ENCODE measurements at regions not wholly inside any gene's neighbourhood (a gene's known extent, or its start where the extent isn't known, plus 50 kb on each side); places are given as distances from the start of the nearest gene placed in this dataset.

GRCh38 chr3:181567311-181568075 is 144.2 kb upstream of the SOX2 start:
- no peak for DNase-seq (ENCODE audit: low spot score in 2 of 2)
- Mint-ChIP-seq H3K27ac (no peak overlapping the region), H3K36me3 (no peaks in the 10 kb centered on the region), H3K9me3 (no peaks in the 10 kb centered on the region)
- ATAC-seq: no peak

DNA sequence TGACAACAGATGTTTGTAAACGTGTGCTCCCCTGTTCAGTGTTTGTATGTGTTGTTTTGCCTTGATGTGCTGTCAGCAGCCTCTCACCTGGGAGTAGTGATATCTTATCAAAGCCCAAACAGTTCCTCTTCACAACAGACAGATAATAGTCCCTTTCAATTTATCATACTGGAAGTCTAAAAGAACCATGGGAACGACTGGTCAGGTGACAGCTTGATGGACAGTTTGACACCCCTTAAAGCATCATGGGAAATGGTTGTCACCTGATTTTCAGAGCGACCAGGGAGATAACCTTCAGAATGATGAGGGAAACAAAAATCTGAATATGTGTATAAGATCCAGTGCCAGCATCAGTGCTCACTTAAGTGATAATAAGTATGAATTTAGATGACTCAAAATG is 146.3 kb upstream of the SOX2 start:
- ATAC-seq (no peak), DNase-seq (ENCODE audit: low spot score in 2 of 2) (no peak)
- Mint-ChIP-seq H3K27ac (no peak overlapping the region), H3K36me3 (no peaks in the 10 kb centered on the region), H3K9me3 (no peaks in the 10 kb centered on the region)

- Mint-ChIP-seq H3K27ac (no peak overlapping the region), H3K36me3 (no peaks in the 10 kb centered on the region), H3K9me3 (no peaks in the 10 kb centered on the region)
- no peak for ATAC-seq
- no peak for DNase-seq (ENCODE audit: low spot score in 2 of 2)
Measured at GRCh38 chr3:181564222-181564621, 147.5 kb upstream of the SOX2 start.

- Mint-ChIP-seq H3K27ac (no peak overlapping the region), H3K36me3 (no peaks in the 10 kb centered on the region), H3K9me3 (peaks cover 0 to 3% of the 10 kb centered on the region in 2 donors)
- no peak for DNase-seq (ENCODE audit: low spot score in 2 of 2)
- no peak for ATAC-seq
Measured at GRCh38 chr3:181561139-181562031, 150.3 kb upstream of the SOX2 start.

DNA sequence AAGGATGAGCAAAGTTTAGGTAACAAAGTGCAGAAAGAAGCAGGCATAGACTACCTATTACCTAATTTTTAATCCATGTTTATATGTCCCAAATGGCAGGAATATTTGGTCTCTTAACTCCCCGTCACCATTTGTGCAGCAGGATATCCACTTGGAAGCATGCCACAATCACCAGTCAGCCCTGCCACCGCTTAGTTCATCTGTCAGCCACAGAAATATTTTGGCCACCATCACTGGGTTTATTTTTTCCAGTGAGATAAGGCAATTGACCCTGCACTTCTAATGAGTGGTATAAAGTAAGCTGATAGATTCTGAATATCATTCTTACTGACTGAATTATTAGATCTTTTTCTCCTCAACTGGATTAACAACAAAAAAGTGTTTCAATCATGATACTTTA is 152.9 kb upstream of the SOX2 start:
- no peak overlapping the region for H3K27ac Mint-ChIP-seq
- ATAC-seq (no peak), DNase-seq (ENCODE audit: low spot score in 2 of 2) (no peak)
- peaks cover 0 to 3% of the 10 kb centered on the region in 2 donors for H3K9me3 Mint-ChIP-seq
- no peaks in the 10 kb centered on the region for H3K36me3 Mint-ChIP-seq

GRCh38 chr3:181555681-181556080 is 156.0 kb upstream of the SOX2 start:
- ATAC-seq (no peak), DNase-seq (ENCODE audit: low spot score in 2 of 2) (no peak)
- Mint-ChIP-seq H3K9me3 (peaks cover 4 to 6% of the 10 kb centered on the region in 2 donors), H3K27ac (no peak overlapping the region), H3K36me3 (no peaks in the 10 kb centered on the region)

DNA sequence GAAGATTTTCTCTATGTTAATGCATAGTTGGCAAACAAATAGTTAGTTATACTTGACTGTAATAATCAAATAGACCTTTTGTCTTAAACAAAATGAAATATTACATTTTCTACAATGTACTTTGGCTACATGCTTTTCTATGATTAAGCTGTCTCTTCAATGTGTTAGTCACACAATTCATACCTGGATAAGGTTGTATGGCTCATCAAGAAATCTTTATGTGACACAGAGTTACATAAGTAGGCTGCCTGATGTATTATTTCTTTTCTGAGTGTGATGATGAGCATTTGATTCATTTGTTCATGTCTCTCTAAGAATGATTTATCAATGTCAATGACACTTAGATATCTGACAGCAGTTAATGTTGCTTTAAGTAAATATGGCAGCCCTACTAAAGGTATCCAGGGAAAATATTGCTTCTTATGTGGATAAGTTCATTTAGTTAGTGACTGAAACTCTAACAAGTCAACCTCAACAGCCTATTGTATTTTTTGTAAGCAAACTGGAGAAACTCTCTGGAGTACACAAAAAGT is 157.4 kb upstream of the SOX2 start:
- no peaks in the 10 kb centered on the region for H3K36me3 Mint-ChIP-seq
- DNase-seq (ENCODE audit: low spot score in 2 of 2): no peak
- peaks cover 12% of the 10 kb centered on the region in 2 donors for H3K9me3 Mint-ChIP-seq
- ATAC-seq: no peak
- no peak overlapping the region for H3K27ac Mint-ChIP-seq

DNA sequence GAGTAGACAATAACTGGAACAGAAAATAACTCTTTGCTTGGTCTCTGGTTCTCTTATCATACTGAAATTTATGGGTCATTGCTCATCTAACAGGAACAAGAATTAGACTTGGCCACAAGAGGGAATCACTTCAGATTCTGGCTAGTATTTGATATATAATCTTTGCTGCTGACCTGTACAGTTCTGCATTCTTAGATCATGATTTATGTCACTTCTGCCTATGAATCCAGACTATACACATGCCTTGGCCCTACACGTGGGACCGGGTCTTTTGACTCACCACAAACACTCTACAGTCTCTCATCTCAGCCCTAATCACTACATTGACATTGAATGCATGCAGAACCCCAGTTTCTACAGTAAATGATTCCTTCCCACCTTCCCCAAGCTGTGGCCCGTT is 162.5 kb upstream of the SOX2 start:
- H3K9me3 Mint-ChIP-seq: peaks cover 22 to 23% of the 10 kb centered on the region in 2 donors
- H3K27ac Mint-ChIP-seq: no peak overlapping the region
- peaks cover 0 to 5% of the 10 kb centered on the region in 2 donors for H3K36me3 Mint-ChIP-seq
- no peak for ATAC-seq
- no peak for DNase-seq (ENCODE audit: low spot score in 2 of 2)

GRCh38 chr3:181541414-181541813 is 170.3 kb upstream of the SOX2 start:
- no peak for DNase-seq (ENCODE audit: low spot score in 2 of 2)
- peaks cover 0 to 5% of the 10 kb centered on the region in 2 donors for H3K36me3 Mint-ChIP-seq
- H3K27ac Mint-ChIP-seq: no peak overlapping the region
- peaks cover 11 to 14% of the 10 kb centered on the region in 2 donors for H3K9me3 Mint-ChIP-seq
- no peak for ATAC-seq

- Mint-ChIP-seq H3K36me3 (no peaks in the 10 kb centered on the region), H3K9me3 (peaks cover 3 to 6% of the 10 kb centered on the region in 2 donors), H3K27ac (no peak overlapping the region)
- ATAC-seq (no peak), DNase-seq (ENCODE audit: low spot score in 2 of 2) (no peak)
Measured at GRCh38 chr3:181534781-181535221, 176.9 kb upstream of the SOX2 start.

DNA sequence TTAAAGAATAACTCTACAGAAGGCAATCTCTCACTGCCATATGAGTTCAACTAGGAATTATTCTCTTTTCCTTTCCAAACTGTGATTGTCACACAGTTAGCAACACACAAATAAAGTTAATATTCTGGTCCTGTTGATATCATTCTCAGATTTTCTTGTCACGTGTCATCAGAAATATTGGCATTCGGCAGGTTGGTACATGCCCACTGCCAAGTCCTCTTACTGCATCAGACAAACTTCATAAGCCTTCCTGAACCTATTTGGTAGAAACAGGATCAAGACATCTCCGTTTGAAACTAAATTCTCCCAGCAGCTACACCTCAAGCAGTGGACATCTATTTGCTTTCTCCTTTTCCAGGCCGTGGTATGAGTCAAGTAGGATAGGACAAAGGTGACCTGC is 177.9 kb upstream of the SOX2 start:
- DNase-seq (ENCODE audit: low spot score in 2 of 2): no peak
- H3K27ac Mint-ChIP-seq: no peak overlapping the region
- no peak for ATAC-seq
- H3K36me3 Mint-ChIP-seq: no peaks in the 10 kb centered on the region
- H3K9me3 Mint-ChIP-seq: peaks cover 4 to 7% of the 10 kb centered on the region in 2 donors

GRCh38 chr3:181530584-181530983 is 181.1 kb upstream of the SOX2 start:
- H3K27ac Mint-ChIP-seq: no peak overlapping the region
- ATAC-seq (no peak), DNase-seq (ENCODE audit: low spot score in 2 of 2) (no peak)
- peaks cover 12 to 30% of the 10 kb centered on the region in 2 donors for H3K9me3 Mint-ChIP-seq
- H3K36me3 Mint-ChIP-seq: no peaks in the 10 kb centered on the region

GRCh38 chr3:181521831-181522230 is 189.9 kb upstream of the SOX2 start:
- H3K36me3 Mint-ChIP-seq: peaks cover 0 to 7% of the 10 kb centered on the region in 2 donors
- H3K9me3 Mint-ChIP-seq: peaks cover 32 to 35% of the 10 kb centered on the region in 2 donors
- no peak overlapping the region for H3K27ac Mint-ChIP-seq
- no peak for ATAC-seq
- DNase-seq (ENCODE audit: low spot score in 2 of 2): no peak

DNA sequence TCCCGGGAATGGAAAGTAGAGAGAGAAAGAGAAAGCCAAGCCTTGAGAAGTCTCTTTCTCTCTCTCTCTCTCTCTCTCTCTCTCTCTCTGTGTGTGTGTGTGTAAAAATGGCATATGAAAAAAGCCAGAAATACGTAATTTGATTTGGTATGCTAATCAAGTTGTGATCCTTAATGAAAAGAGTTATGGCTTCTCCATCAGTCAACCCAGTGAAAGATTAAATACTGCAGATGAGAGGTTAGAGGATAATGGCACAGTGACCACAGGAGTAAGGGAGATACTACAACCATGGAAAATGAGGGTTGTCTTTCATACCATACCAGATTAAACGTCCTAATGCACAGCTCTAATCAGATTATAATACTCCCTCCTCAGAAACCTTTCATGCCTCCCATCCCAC is 193.5 kb upstream of the SOX2 start:
- DNase-seq (ENCODE audit: low spot score in 2 of 2) (no peak), ATAC-seq (no peak)
- Mint-ChIP-seq H3K27ac (peak overlapping the region in 1 of 2 donors; percentile 17), H3K9me3 (peaks cover 25 to 30% of the 10 kb centered on the region in 2 donors), H3K36me3 (peaks cover 0 to 11% of the 10 kb centered on the region in 2 donors)

DNA sequence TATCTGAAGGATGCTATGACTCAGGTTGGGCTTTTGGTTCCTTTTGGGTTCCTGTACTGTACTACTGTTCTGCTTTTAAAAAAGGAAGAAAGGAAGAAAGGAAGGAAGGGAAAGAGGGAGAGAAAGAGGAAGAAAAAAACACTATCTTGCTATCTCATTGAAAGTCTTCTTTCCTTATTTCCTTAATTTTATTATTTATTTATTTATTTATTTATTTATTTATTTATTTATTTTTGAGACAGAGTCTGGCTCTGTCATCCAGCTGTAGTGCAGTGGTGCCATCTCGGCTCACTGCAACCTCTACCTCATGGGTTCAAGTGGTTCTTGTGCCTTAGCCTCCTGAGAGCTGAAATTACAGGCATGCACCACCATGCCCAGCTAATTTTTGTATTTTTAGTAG is 198.9 kb upstream of the SOX2 start:
- Mint-ChIP-seq H3K9me3 (peaks cover 39 to 40% of the 10 kb centered on the region in 2 donors), H3K27ac (no peak overlapping the region), H3K36me3 (peaks cover 11 to 39% of the 10 kb centered on the region in 2 donors)
- DNase-seq (ENCODE audit: low spot score in 2 of 2) (no peak), ATAC-seq (no peak)

DNA sequence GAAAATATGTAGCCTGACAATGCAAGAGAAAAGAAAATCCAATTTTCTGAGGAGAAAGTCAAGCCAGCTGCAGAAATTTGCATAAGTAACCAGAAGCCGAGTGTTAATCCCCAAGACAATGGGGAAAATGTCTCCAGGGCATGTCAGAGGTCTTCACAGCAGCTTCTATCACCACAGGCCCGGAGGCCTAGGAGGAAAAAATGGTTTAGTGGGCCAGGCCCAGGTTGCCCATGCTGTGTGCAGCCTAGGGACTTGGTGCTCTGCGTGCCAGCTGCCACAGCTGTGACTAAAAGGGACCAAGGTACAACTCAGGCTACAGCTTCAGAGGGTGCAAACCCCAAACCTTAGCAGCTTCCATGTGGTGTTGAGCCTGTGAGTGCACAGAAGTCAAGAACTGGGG is 201.2 kb upstream of the SOX2 start:
- peaks cover 32 to 34% of the 10 kb centered on the region in 2 donors for H3K9me3 Mint-ChIP-seq
- ATAC-seq: no peak

GRCh38 chr3:181497358-181497757 is 214.4 kb upstream of the SOX2 start:
- no peak overlapping the region for H3K27ac Mint-ChIP-seq
- no peak for ATAC-seq
- DNase-seq (ENCODE audit: low spot score in 2 of 2): no peak
- no peaks in the 10 kb centered on the region for H3K36me3 Mint-ChIP-seq
- H3K9me3 Mint-ChIP-seq: peaks cover 0 to 5% of the 10 kb centered on the region in 2 donors

More for the DNA sequence above, 201.2 kb upstream of the SOX2 start:
- Mint-ChIP-seq H3K36me3 (peaks cover 11 to 28% of the 10 kb centered on the region in 2 donors), H3K27ac (no peak overlapping the region)
- no peak for DNase-seq (ENCODE audit: low spot score in 2 of 2)

Measured in activated naive CD4-positive, alpha-beta T cell treated with anti-CD3 and anti-CD28 coated beads, Interleukin-2, amount 50 U/mL, for 72 hours (primary cell).